Tibial nerve (tissue), 3 donors: ENCODE measurements at regions not wholly inside any gene's neighbourhood (a gene's known extent, or its start where the extent isn't known, plus 50 kb on each side); places are given as distances from the start of the nearest gene placed in this dataset.

ENCODE experiments used
- CTCF ChIP-seq, 5 experiments: fragments of 200-600 bp in 3 of 5; fragments of 450-650 bp in 2 of 5; sonication (generic) in 3 of 5; IDR thresholded peaks; one replicate each; pipeline ENCODE4 v1.5.1; 2016 to 2019; ENCODE audit warnings: antibody characterized with exemption in 5 of 5, mild to moderate bottlenecking in 3 of 5, moderate library complexity in 2 of 5
- POLR2A ChIP-seq, 2 donors: fragments of 450-650 bp; IDR thresholded peaks; one replicate each; pipeline ENCODE4 v1.6.1; 2017; ENCODE audit warnings: antibody characterized with exemption in 2 of 2, mild to moderate bottlenecking in 2 of 2, moderate library complexity in 2 of 2

GRCh38 chr6:44636561-44637248, 249.2 kb downstream of the CDC5L start:
- TF ChIP-seq CTCF (IDR thresholded peaks at IDR 0.05), result no peak
- no peak for TF ChIP-seq POLR2A (IDR thresholded peaks at IDR 0.05)
